B cell (primary cell): ENCODE measurements at regions not wholly inside any gene's neighbourhood (a gene's known extent, or its start where the extent isn't known, plus 50 kb on each side); places are given as distances from the start of the nearest gene placed in this dataset.

Source experiments
- ATAC-seq: fragments of 200-7000 bp; cut with Tn5 transposase; one replicate; pipeline ENCODE4 v1.10.0; 2021; ENCODE audit warnings: low read depth, mild to moderate bottlenecking, moderate number of reproducible peaks, moderate library complexity
- CTCF ChIA-PET: fragments of 350-600 bp; sonication (Branson Sonifier 250); formaldehyde crosslinking; loops from one replicate; lab custom pipeline; 2021; ENCODE audit warnings: antibody characterized with exemption, inconsistent platforms; lab: Charles Lee
- POLR2A ChIA-PET: fragments of 350-600 bp; sonication (Branson Sonifier 250); formaldehyde crosslinking; loops from one replicate; lab custom pipeline; 2021; ENCODE audit warnings: antibody characterized with exemption; lab: Charles Lee
- DNase-seq: peaks from one replicate; pipeline ENCODE4 v3.0.0; 2013
- H2AFZ ChIP-seq: 2 replicates; pipeline ENCODE4 v1.6.1; 2012; ENCODE audit warnings: mild to moderate bottlenecking, low read depth, low read length; ENCODE audit not compliant: insufficient read depth, poor library complexity, severe bottlenecking
- H3K27ac ChIP-seq, 2 donors: 1 replicate in 1 of 2; 2 replicates in 1 of 2; pipeline ENCODE4 v1.5.1; 2012 to 2013; ENCODE audit warnings: low read length in 2 of 2, mild to moderate bottlenecking in 2 of 2, moderate library complexity in 1 of 2
- H3K27me3 ChIP-seq, 4 experiments: fragments of 200-600 bp in 1 of 4; sonication (generic) in 1 of 4; replicated peaks in 1 of 4; 1 replicate in 2 of 4; 2 replicates in 2 of 4; pipeline versions ENCODE4 v1.6.1 to v1.7.0; 2013 to 2016; ENCODE audit warnings: low read length in 3 of 4, mild to moderate bottlenecking in 2 of 4, mixed read lengths in 1 of 4, moderate library complexity in 1 of 4; ENCODE audit not compliant: insufficient read depth in 4 of 4, control insufficient read depth in 3 of 4; ENCODE audit errors: control extremely low read depth in 1 of 4
- H3K36me3 ChIP-seq, 2 experiments: replicated peaks in 1 of 2; 1 replicate in 1 of 2; 2 replicates in 1 of 2; pipeline versions ENCODE4 v1.6.1 to v1.7.1; 2013; ENCODE audit warnings: low read length in 1 of 2; ENCODE audit not compliant: insufficient read depth in 2 of 2, control insufficient read depth in 1 of 2; ENCODE audit errors: control extremely low read depth in 1 of 2, extremely low read depth in 1 of 2
- H3K4me1 ChIP-seq, 2 donors: fragments of 200-600 bp in 1 of 2; sonication (generic) in 1 of 2; 1 replicate in 1 of 2; 2 replicates in 1 of 2; pipeline versions ENCODE4 v1.5.1 to v1.6.1; 2013 to 2017; ENCODE audit warnings: low read length in 2 of 2; ENCODE audit not compliant: control insufficient read depth in 2 of 2, insufficient read depth in 2 of 2
- H3K4me2 ChIP-seq: replicated peaks from 2 replicates; pipeline ENCODE3; 2012; ENCODE audit warnings: mild to moderate bottlenecking, low read depth, low read length; ENCODE audit not compliant: poor library complexity, severe bottlenecking
- H3K4me3 ChIP-seq, 5 experiments: fragments of 200-600 bp in 1 of 5; sonication (generic) in 1 of 5; 1 replicate in 3 of 5; 2 replicates in 2 of 5; pipeline versions ENCODE4 v1.5.1 to v1.7.0; 2011 to 2016; ENCODE audit warnings: low read length in 4 of 5, mild to moderate bottlenecking in 4 of 5, low read depth in 2 of 5, control low read depth in 1 of 5, moderate library complexity in 1 of 5; ENCODE audit not compliant: insufficient read depth in 1 of 5; ENCODE audit errors: control extremely low read depth in 1 of 5, extremely low read depth in 1 of 5
- H3K79me2 ChIP-seq: fragments of 200-600 bp; sonication (generic); one replicate; pipeline ENCODE4 v1.6.0; 2016; ENCODE audit warnings: low read length; ENCODE audit not compliant: control insufficient read depth, insufficient read depth
- H3K9ac ChIP-seq: fragments of 200-600 bp; sonication (generic); 2 replicates; pipeline ENCODE4 v1.6.1; 2017; ENCODE audit warnings: mild to moderate bottlenecking, low read length, moderate library complexity
- H3K9me3 ChIP-seq, 3 donors: one replicate each; pipeline versions ENCODE4 v1.6.1 to v1.7.1; 2013; ENCODE audit warnings: low read length in 2 of 3; ENCODE audit not compliant: control insufficient read depth in 2 of 3, insufficient read depth in 1 of 3; ENCODE audit errors: control extremely low read depth in 1 of 3
- H4K20me1 ChIP-seq: 2 replicates; pipeline ENCODE4 v1.6.0; 2012; ENCODE audit warnings: mild to moderate bottlenecking, low read length; ENCODE audit not compliant: insufficient read depth, control insufficient read depth, poor library complexity, severe bottlenecking
- H3K27ac Mint-ChIP-seq: one replicate; pipeline ENCODE4 v1.8.0; 2021; ENCODE audit warnings: mixed read lengths
- H3K27me3 Mint-ChIP-seq: one replicate; pipeline ENCODE4 v1.8.0; 2021; ENCODE audit warnings: mixed read lengths
- H3K4me1 Mint-ChIP-seq: one replicate; pipeline ENCODE4 v1.8.0; 2021; ENCODE audit warnings: mixed read lengths
- H3K4me3 Mint-ChIP-seq: one replicate; pipeline ENCODE4 v1.8.0; 2021; ENCODE audit warnings: mixed read lengths
- H3K9me3 Mint-ChIP-seq: one replicate; pipeline ENCODE4 v1.8.0; 2022; ENCODE audit warnings: mixed read lengths; ENCODE audit not compliant: insufficient read depth
- EZH2 ChIP-seq: IDR thresholded peaks from 2 replicates; pipeline ENCODE4 v1.6.1; 2012; ENCODE audit warnings: borderline replicate concordance, low read depth, mild to moderate bottlenecking, moderate library complexity, low read length; ENCODE audit not compliant: insufficient read depth, poor library complexity, severe bottlenecking
- WGBS: methylation state at CpG from one replicate; pipeline ENCODE4 v1.1.5; 2013; ENCODE audit warnings: missing lambda C conversion rate; ENCODE audit not compliant: insufficient coverage; 5-methylcytosine and 5-hydroxymethylcytosine counted together
- intact Hi-C: fragments of 100-400 bp; cut with micrococcal nuclease; formaldehyde crosslinking; loops from one replicate; pipeline ENCODE4 v1.10.0; 2022
- TF ChIP-seq, protein P1 (sequence below): fragments of 200-600 bp; IDR thresholded peaks from one replicate; pipeline ENCODE4 v1.8.0; 2022; ENCODE audit warnings: antibody characterized with exemption, mild to moderate bottlenecking

DNA sequence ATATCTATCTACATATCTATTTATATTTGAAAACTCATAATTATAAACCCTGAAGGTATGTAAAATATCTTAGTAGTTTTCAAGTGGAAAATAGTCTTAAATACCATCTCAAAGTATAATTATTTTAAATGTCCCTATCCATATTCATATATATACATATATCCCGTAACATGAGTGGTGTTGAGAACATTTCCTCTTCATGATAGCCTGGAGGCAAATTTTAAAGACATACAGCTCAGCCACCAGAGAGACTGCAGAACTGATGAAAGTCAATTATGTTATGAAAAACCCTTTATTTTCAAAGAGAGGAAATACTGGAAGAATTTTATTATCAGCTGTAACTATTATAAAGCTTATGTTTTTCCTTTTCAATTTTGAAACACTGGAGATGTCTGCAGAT, 1806.7 kb upstream of the PCDH7 start:
- Histone ChIP-seq H4K20me1 (no peaks in the 10 kb centered on the region), H3K4me2 (no peak overlapping the region), H3K27ac (no peak overlapping the region), H3K4me1 (no peaks in the 10 kb centered on the region), H2AFZ (no peak overlapping the region), H3K27me3 (no peaks in the 10 kb centered on the region), H3K9ac (no peak overlapping the region), H3K79me2 (no peaks in the 10 kb centered on the region), H3K9me3 (peaks cover 0 to 4% (median 1%) of the 10 kb centered on the region in 3 donors), H3K36me3 (no peaks in the 10 kb centered on the region), H3K4me3 (no peak overlapping the region)
- Mint-ChIP-seq H3K4me3 (no peak overlapping the region), H3K4me1 (no peaks in the 10 kb centered on the region), H3K27ac (no peak overlapping the region), H3K27me3 (no peaks in the 10 kb centered on the region), H3K9me3 (no peaks in the 10 kb centered on the region)
- POLR2A ChIA-PET = no interaction called here
- TF ChIP-seq, protein P1, sequence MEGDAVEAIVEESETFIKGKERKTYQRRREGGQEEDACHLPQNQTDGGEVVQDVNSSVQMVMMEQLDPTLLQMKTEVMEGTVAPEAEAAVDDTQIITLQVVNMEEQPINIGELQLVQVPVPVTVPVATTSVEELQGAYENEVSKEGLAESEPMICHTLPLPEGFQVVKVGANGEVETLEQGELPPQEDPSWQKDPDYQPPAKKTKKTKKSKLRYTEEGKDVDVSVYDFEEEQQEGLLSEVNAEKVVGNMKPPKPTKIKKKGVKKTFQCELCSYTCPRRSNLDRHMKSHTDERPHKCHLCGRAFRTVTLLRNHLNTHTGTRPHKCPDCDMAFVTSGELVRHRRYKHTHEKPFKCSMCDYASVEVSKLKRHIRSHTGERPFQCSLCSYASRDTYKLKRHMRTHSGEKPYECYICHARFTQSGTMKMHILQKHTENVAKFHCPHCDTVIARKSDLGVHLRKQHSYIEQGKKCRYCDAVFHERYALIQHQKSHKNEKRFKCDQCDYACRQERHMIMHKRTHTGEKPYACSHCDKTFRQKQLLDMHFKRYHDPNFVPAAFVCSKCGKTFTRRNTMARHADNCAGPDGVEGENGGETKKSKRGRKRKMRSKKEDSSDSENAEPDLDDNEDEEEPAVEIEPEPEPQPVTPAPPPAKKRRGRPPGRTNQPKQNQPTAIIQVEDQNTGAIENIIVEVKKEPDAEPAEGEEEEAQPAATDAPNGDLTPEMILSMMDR = no peak
- TF ChIP-seq EZH2 = no peak
- DNase-seq (no peak), ATAC-seq (no peak)
- CTCF ChIA-PET = no interaction called here
- intact Hi-C loops = no loop called here
- no CpG with 5 or more reads among the region's 1 CpG for WGBS

DNA sequence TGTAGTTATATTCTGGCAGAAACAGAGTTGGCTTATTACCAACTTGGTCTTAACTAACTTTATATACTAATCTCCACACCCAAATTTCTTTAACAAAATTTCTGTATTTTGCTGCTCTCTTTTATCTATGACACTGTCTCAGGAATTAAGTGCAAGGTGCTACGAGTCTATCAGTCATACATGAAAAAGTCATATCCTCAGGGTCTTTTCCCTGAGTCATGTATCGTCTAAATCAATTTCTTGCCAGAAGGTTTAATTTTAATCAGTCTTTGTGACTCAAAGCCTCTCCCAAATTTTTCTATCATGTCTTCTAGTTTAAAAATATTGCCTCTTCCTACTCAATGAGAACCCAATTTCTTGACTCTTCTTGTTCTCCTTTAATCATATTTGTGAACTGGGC, 1803.6 kb upstream of the PCDH7 start:
- no peaks in the 10 kb centered on the region for H3K27me3 ChIP-seq
- no peak for TF ChIP-seq EZH2
- TF ChIP-seq, protein P1 = no peak
- H4K20me1 ChIP-seq = no peaks in the 10 kb centered on the region
- ATAC-seq (no peak), DNase-seq (no peak)
- CTCF ChIA-PET = no interaction called here
- H3K36me3 ChIP-seq = no peaks in the 10 kb centered on the region
- H3K4me2 ChIP-seq = no peak overlapping the region
- H3K4me1 ChIP-seq = no peaks in the 10 kb centered on the region
- no peaks in the 10 kb centered on the region for H3K79me2 ChIP-seq
- peaks cover 0 to 4% (median 1%) of the 10 kb centered on the region in 3 donors for H3K9me3 ChIP-seq
- intact Hi-C loops = no loop called here
- no peaks in the 10 kb centered on the region for H3K4me1 Mint-ChIP-seq
- WGBS = 100% methylated on average over 1 of the region's 2 CpGs
- H3K27ac Mint-ChIP-seq = no peak overlapping the region
- POLR2A ChIA-PET = no interaction called here
- H3K9me3 Mint-ChIP-seq = peaks cover 4% of the 10 kb centered on the region
- no peak overlapping the region for H3K4me3 Mint-ChIP-seq
- H3K4me3 ChIP-seq = no peak overlapping the region
- H3K27me3 Mint-ChIP-seq = no peaks in the 10 kb centered on the region
- no peak overlapping the region for H3K27ac ChIP-seq
- no peak overlapping the region for H2AFZ ChIP-seq
- H3K9ac ChIP-seq = no peak overlapping the region
